ENCODE measurements at regions not wholly inside any gene's neighbourhood (a gene's known extent, or its start where the extent isn't known, plus 50 kb on each side); places are given as distances from the start of the nearest gene placed in this dataset.

GRCh38 chr14:82565825-82566224 is 1032.2 kb upstream of the SEL1L start:
- TF ChIP-seq POLR2AphosphoS5 (IDR thresholded peaks at IDR 0.05; ENCODE audit: low read depth, low read length) (no peak), REST (IDR thresholded peaks at IDR 0.05; ENCODE audit: insufficient read depth in 1 of 2, low read depth in 2 of 2, low read length in 2 of 2) (no peak), SIN3A (IDR thresholded peaks at IDR 0.05; ENCODE audit: borderline replicate concordance, insufficient read depth, low read length) (no peak), TAF1 (IDR thresholded peaks at IDR 0.05; ENCODE audit: borderline replicate concordance, insufficient read depth, low read length) (no peak), FOXP2 (optimal IDR thresholded peaks at IDR 0.05; ENCODE audit: borderline replicate concordance, extremely low read depth, extremely low read length, insufficient read depth) (no peak)
